GM18507 (cell line): ENCODE measurements at regions not wholly inside any gene's neighbourhood (a gene's known extent, or its start where the extent isn't known, plus 50 kb on each side); places are given as distances from the start of the nearest gene placed in this dataset.
"Not testable (repeated sequence)": the region's sequence is repeated elsewhere in the genome, so short reads cannot be mapped to it uniquely, and the experiment has no call there.

Experiments used
- DNase-seq: peaks from one replicate; pipeline ENCODE4 v3.0.0; 2011; ENCODE audit warnings: low read depth; ENCODE audit not compliant: insufficient read length; ENCODE audit errors: extremely low spot score
- FAIRE-seq: peaks from 2 replicates; lab custom pipeline; 2011; peaks lifted over from hg19 to GRCh38; lab: Jason Lieb, UNC

DNA sequence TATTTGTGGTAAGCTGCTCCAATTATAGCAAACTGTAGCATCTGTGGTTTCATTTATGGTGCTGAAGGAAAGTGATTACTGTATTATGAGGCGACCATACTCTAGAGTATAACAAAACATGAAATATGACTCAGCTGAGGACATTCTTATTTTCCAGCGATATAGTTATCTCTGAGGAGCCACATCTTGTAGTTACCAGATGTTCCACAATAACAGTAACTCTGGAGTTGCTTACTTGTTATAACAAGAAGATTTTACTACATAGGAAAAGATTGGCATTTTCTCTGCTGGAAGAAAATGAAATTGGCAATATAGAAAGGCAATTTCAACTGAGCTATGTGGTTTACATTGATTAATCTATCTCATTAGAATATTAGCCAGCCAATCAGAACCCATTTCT is 1634.2 kb downstream of the PCDH9 start:
- FAIRE-seq (no peak), DNase-seq (no peak)

DNA sequence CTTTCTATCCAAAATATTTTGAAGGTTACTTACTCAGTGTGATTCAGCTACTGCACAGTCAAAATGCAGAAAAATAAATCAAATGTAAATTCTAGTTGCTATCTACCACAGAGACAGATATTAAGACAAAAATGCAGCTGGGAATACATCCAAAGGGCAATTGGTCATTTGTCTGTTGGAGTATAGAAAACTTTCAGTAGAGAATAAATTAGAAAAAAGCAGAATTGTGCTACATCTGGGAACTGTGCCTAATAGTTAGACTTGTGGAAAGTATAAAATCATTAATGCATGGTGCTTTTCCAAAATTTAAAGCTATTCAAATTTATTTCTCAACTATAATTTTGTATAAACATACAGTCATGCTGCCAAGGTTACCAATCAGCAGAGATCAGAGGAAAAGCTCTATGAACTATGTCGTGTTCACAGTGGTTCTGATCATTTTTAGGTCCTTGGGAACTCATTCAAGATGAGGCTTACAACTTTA is 1635.8 kb downstream of the PCDH9 start:
- no peak for DNase-seq

DNA sequence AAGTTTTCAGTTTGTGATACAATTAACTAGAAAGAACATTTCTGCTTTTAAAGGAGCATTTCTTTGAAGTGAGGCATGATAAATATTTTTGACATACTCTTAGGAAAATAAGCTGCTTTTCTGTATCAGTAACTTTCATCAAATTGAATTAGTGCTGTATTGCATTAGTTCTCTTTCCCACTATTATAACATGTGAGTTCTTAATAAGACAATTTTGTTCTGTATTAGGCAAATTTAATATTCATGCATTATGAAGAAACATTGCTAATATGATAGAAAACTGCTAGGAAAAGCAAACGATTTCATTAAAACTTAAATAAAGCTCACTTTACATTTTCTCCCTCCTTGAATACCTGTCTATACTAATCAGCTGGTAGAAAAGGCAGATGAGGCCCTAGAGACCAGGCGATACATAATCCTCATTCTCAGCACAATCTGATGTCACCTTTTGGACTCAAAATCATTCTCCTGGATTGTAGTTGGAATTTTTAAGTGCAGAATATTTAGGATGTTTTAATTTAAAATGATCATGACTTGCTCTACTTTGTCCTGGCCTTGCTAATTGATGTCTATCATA is 1636.8 kb downstream of the PCDH9 start:
- FAIRE-seq (no peak), DNase-seq (no peak)

More for the DNA sequence above, 1635.8 kb downstream of the PCDH9 start:
- FAIRE-seq, result no peak

DNA sequence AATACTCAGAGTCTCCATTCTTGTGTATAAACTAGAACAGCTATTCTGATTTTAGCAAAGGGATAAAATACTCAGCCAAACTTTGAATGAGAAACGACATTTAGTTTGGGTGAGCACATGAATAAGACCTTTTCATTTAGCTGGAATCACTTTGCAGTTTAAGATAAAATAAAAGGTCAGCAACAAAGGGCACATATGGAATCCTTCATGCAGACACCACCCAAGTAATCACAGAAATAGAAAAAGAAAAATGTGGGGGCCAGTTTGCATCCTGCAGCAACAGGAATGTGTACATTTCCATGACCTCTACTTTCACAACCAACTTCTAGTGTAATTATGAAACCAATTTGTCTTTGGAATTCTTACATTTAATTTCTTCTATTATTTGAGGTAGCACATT is 1637.4 kb downstream of the PCDH9 start:
- FAIRE-seq, result no peak
- DNase-seq, result no peak

DNA sequence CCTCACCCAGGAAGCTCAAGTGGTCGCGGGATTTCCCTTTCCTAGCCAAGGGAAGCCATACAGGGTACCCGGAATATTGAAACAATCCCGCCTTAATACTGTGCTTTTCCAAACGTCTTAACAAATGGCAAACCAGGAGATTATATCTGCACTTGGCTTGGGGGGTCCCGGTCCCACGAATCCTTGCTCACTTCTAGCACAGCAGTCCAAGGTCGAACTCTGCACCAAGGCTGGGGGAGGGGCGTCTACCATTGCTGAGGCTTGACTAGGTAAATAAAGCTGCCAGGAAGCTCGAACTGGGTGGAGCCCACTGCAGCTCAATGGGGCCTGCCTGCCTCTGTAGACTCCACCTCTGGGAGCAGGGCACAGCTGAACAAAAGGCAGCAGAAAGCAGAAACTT is 1644.8 kb downstream of the PCDH9 start:
- FAIRE-seq (no peak), DNase-seq (no peak)

DNA sequence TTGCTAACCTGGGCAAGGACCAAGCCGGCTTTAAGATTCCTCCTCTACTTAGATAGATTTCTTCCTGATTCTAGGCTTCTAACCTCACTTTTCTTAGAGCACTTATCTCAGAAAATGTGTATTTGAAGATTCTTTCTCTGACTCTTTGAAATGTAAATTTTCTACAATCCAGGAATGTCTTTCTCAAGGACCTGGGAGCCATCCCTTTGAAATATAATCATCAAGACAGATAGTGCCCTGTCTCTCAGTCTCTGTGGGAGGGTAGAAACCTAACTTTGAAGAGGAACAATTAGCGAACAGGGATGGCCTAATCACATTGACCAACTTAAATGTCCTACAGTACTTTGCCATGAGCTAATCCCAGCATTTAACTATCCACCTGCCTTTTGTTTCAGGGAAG is 1646.0 kb downstream of the PCDH9 start:
- DNase-seq (no peak), FAIRE-seq (no peak)

DNA sequence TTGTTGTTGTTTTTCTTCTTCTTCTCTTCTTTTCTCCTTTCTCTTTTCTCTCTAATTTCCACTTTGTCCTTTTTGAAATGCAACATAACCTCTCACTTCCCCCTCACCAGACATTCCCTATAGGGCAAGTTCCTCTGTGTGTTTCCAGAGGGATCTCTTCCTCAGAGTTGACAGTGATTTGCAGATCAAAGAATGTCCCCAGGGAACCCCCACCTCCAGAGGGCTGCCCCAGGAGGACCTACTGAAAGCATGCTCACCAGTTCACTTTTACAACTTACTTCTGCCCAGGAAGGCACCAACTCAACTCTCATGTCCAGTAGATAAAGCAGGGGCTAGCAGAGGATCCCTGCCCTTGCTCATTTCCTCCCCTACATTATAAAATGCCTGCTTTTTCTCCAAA is 1648.0 kb downstream of the PCDH9 start:
- no peak for FAIRE-seq
- DNase-seq, result no peak

DNA sequence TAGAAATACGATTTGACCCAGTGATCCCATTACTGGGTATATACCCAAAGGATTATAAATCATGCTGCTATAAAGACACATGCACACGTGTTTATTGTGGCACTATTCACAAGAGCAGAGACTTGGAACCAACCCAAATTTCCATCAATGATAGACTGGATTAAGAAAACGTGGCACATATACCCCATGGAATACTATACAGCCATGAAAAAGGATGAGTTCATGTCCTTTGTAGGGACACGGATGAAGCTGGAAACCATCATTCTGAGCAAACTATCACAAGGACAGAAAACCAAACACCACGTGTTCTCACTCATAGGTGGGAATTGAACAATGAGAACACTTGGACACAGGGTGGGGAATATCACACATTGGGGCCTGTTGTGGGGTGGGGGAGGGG is 1665.6 kb downstream of the PCDH9 start:
- not testable (repeated sequence) for DNase-seq, FAIRE-seq

DNA sequence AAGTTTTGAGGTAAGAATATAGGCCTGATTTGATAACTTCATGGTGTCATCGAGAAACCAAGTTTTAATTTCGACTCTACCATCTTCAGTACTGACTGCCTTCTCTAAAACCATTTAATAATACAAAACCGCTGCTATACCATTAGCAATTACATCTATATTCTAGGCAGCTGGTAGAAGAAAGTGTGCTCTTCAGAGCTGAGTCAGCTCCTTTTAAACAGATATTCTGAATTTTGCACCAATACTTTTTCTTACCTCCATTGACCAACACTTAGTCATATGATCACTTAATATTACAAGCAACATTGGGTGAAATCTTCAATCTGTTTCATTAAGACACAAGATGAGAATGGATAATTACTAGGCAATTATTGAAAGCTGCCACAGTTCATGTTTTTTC is 1667.8 kb downstream of the PCDH9 start:
- DNase-seq (no peak), FAIRE-seq (no peak)

DNA sequence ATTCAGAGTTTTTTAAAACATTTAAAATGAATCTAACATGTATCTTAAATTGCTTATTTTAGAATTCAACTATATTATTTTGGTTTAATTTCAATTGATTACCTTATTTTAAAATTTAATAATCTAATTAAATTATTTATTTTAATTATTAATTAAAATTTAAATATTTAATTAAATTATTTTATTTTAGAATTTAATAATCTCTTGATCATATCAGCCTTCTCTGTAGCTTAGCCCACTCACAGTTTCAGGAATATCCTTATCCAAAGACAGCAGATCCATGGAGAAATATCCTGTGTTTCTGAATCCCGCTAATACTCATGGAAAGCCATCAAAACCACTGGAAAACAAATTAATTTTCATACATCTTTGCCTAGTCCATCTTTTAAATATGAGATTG is 1669.2 kb downstream of the PCDH9 start:
- DNase-seq (no peak), FAIRE-seq (no peak)

DNA sequence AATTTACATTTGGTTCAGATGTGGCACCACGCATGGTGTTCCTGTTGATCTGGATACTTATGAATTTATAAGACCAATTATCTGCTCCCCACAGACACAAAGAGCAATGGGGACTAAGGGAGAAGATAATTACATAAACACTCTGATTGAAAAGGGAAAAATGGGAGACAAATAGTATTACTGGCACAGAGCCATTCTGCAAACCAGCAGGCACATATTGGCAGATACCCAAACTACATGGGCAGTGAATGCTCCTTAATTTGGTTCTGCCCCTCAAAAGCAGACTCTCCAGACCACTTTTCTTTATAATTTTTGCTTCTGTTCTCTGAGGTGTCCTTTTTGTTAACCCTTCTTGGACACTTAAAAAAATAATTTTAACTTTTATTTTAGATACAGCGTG is 1674.2 kb downstream of the PCDH9 start:
- no peak for DNase-seq
- no peak for FAIRE-seq

DNA sequence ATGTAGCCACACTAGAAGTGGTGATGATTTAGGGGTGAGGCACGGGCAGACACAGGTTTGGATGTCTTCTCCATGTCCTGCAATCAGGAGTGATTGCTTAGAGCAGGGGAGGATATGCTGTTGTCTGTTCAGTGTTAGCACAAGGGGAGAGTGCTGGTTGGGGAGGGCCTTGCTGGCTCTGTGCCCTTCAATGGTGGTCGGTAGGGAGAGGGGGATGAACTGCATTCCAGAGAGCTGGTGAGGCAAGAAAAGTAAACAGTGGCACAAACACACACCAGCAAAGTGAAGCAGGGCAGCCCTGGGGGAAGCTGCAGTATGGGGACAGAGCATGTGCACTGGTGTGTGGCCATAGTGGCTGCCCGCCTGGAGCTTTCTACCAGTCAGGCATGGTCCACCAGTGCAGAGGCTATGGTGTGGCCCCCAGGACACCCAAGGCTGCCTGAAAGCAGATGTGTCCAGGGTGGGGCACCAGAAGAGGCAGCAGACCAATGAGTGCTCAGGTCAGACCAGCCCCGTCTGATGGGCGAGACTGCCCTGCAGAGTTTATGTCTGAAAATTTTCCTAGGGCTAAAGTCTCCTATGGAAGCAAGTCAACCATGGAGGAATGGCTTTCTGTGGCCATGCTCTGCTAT is 1676.9 kb downstream of the PCDH9 start:
- DNase-seq (no peak), FAIRE-seq (no peak)

DNA sequence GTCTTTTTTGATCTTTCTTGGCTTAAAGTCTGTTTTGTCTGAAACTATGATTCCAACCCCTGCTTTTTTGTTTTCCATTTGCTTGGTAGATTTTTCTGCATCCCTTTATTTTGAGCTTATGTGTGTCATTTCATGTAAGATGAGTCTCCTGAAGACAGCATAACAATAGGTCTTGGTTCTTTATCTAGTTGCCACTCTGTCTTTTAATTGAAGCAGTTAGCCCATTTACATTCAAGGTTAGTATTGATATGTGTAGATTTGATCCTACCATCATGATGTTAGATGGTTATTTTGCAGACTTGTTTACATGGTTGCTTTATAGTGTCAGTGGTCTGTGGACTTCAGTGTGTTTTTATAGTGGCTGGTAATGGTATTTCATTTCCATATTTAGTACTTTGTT is 1678.9 kb downstream of the PCDH9 start:
- DNase-seq (no peak), FAIRE-seq (no peak)

DNA sequence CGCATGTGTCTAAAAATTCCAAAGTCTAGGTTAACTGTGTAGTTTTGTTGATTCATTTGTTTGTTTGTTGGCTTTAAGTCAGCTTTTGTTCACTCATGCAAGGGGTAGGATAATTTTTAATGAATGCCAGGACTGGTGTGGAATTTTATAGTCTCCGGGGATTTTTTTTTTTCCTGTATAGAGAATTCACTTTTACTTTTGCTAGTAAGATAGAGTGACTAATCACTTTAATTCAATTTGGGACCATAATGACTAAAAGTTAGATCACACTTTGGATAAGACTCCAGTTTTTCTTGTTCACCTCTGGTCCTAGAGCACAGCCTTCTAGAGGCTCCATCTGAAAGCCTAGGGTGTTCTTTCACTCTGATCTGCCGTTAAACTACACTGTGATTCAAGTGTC is 1690.0 kb downstream of the PCDH9 start:
- DNase-seq (no peak), FAIRE-seq (no peak)

DNA sequence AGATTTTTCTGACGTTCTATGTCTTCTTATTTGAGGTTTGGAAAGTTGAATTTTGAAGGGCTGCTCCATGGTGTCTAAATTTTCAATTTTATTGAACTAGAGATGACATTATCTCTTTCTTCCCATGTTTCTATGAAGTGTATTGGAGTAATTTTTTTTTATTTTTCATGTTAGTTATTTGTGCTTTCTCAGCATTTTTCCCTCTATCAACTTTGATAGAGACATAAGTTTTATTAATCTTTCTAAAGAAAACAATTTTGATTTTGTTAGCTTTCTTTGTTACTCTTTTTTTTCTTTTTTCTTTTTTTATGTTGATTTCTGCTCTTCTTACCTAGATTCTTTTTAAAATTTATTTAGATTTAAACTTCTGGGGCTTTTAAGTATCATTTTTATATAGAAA is 1694.8 kb downstream of the PCDH9 start:
- FAIRE-seq, result no peak
- no peak for DNase-seq

DNA sequence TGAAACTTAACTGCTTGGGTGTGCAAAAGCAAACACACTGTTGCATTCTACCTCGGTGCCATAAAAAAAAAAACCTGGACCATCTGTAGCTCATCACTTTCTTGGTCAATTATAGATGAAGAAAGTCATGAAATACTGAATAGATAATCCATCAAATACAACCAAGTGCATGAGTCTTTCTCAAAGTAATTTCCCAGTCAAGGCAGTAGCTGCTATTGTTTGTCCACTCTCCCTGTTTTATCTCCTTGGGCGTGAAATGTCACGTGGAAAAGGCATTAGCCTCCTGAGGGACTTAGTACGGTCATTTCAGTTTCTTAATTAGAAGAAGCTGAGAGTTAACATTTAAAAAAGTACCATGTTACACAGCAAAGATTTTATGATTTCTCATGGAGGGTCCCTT is 1697.9 kb downstream of the PCDH9 start:
- no peak for FAIRE-seq

DNA sequence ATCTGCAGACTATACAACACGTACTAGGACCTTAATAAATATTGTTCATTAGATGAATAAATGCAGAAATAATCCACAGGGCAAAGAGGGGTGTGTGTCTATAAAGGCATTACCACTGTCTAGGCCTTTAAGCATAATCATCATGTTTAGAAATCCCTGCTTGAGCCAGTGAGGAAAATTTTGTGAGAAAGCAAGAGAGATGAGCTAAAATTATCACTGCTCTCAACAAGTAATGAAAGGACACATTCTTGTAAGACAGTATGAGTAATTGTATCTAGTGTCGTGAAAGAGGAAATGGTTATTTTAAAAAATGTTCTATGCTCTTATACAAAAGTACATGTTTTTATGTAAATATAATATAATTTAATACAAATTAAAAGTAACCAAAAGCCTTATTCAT is 1699.4 kb downstream of the PCDH9 start:
- DNase-seq, result no peak
- FAIRE-seq, result no peak

More for the DNA sequence above, 1697.9 kb downstream of the PCDH9 start:
- DNase-seq, result no peak

DNA sequence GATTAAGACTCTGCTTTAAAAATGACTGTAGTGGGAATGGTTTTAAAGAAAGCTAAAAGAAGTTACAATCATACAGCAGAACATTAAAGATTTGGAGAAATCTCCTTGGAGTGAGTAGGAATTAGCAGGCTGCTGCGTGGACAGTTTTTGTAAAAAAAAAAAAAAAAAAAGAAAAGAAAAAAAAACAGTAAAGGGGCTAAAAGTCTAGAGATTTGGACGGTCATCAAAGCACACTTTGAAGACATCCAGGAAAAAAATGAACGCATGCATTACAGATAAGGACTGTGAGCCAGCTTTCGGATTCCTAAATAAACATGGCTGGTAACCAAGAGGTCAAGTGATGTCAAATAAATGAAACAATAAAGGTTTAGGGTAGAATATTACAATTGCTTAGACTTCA is 1700.6 kb downstream of the PCDH9 start:
- no peak for FAIRE-seq

DNA sequence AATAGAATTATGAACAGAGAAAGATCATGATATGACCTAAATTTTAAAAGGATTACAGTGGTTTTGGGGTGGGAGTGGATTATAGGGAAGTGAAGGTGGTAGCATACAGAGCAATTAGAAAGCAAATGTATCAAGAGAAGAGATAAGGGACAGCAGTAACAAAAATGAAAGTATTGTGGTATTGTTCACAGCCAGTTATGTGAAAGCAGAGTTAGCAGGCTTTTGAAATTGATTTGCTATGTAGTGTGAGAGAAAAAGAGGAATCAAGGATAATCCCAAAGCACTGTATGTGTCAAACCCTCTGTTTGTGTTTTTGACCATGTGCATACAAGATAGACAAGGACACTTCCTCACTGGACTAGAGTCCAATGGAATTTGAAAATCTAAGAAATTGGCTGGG is 1721.4 kb downstream of the PCDH9 start:
- FAIRE-seq (no peak), DNase-seq (no peak)

More for the DNA sequence above, 1700.6 kb downstream of the PCDH9 start:
- no peak for DNase-seq

DNA sequence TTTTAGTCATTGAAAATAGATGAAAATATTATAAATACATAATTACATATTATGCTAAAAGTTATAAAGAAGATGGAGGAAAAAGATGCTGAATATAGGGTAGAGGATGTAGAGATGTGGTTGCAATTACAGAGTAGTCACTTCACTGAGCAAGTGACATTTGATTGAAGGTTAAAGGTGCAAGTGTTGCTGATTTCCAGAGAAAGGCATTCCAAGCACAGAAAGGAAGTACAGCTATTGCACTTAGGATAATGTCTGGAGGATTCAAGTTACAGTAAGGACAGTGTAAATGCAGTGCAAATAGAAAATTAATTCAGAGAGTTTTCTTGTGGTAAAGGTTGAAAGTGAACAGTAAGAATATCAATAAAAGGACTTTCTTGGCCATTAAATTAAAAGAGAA is 1721.8 kb downstream of the PCDH9 start:
- FAIRE-seq, result no peak
- no peak for DNase-seq

DNA sequence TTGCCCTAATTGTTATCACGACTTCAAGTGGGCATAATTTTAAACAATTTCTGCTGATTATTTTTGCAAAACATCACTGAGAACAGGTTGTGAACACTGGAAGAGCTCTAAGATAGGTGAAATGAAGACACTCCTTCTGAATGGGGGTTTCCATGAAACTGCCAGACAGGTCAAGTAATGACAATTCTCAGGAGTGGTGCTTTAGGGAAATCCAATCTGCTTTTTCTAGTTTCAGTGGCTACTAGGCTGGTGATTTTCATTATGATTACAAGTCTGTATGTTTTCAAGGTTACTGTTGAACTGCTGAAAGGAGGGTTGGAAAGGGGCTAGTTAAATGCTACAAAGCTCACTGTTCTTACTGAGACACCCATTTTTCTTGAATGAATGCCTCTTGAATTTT is 1724.2 kb downstream of the PCDH9 start:
- no peak for FAIRE-seq
- DNase-seq, result no peak

DNA sequence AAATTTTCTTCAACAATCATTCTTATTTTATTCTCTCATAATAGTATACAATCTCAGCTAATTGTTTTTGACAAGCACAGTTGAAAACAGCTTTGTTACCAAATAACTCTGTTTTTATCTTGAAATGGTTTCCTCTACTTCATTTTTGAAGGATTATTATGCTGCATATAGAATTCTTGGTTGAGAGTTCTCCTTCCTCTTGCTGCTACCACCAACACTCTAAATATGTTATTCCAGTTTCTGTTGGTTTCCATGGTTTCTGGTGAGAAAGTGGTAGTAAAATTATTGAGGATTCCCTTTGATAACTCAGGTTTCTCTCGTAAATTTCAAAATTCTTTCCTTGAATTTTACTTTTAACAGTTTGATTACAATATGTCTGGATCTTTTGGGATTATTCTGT is 1725.9 kb downstream of the PCDH9 start:
- FAIRE-seq (no peak), DNase-seq (no peak)
